H9 (cell line): ENCODE measurements at regions not wholly inside any gene's neighbourhood (a gene's known extent, or its start where the extent isn't known, plus 50 kb on each side); places are given as distances from the start of the nearest gene placed in this dataset.

ENCODE experiments used
- DNase-seq: peaks from one replicate; pipeline ENCODE4 v3.0.0-alpha.2; 2017
- H2AFZ ChIP-seq: one replicate; pipeline ENCODE4 v1.6.1; 2013; ENCODE audit warnings: mild to moderate bottlenecking, low read length, control low read depth, moderate library complexity
- H2AK5ac ChIP-seq: 2 replicates; pipeline ENCODE4 v1.6.1; 2013; ENCODE audit warnings: low read length, control low read depth, mixed read lengths; ENCODE audit not compliant: insufficient read length
- H2BK120ac ChIP-seq: one replicate; pipeline ENCODE4 v1.6.1; 2013; ENCODE audit warnings: low read depth, mild to moderate bottlenecking, low read length, control low read depth, inconsistent platforms; ENCODE audit not compliant: poor library complexity, severe bottlenecking
- H2BK12ac ChIP-seq: 2 replicates; pipeline ENCODE4 v1.6.1; 2013; ENCODE audit warnings: low read length, control low read depth, mixed read lengths, low read depth; ENCODE audit not compliant: insufficient read length
- H2BK15ac ChIP-seq: 2 replicates; pipeline ENCODE4 v1.6.1; 2013; ENCODE audit warnings: low read depth, low read length, control low read depth
- H2BK20ac ChIP-seq: one replicate; pipeline ENCODE4 v1.6.1; 2013; ENCODE audit warnings: low read depth, mild to moderate bottlenecking, low read length, control low read depth, inconsistent platforms; ENCODE audit not compliant: poor library complexity, severe bottlenecking
- H2BK5ac ChIP-seq: 2 replicates; pipeline ENCODE4 v1.6.1; 2013; ENCODE audit warnings: low read length, control low read depth, mixed read lengths; ENCODE audit not compliant: insufficient read length
- H3K14ac ChIP-seq: 2 replicates; pipeline ENCODE4 v1.6.1; 2013; ENCODE audit warnings: low read length, control low read depth; ENCODE audit not compliant: insufficient read depth
- H3K18ac ChIP-seq: 2 replicates; pipeline ENCODE4 v1.6.1; 2013; ENCODE audit warnings: low read depth, mild to moderate bottlenecking, mixed read lengths, low read length, control low read depth; ENCODE audit not compliant: insufficient read length
- H3K23ac ChIP-seq: 2 replicates; pipeline ENCODE4 v1.6.1; 2013; ENCODE audit warnings: low read length, control low read depth, mixed read lengths, low read depth; ENCODE audit not compliant: insufficient read length
- H3K23me2 ChIP-seq: 2 replicates; pipeline ENCODE4 v1.6.1; 2013; ENCODE audit warnings: low read depth, mild to moderate bottlenecking, mixed read lengths, low read length, control low read depth; ENCODE audit not compliant: insufficient read length, poor library complexity, severe bottlenecking
- H3K27ac ChIP-seq: 2 replicates; pipeline ENCODE4 v1.5.1; 2013; ENCODE audit warnings: low read length, control low read depth, mixed read lengths, low read depth; ENCODE audit not compliant: insufficient read length
- H3K27me3 ChIP-seq: 2 replicates; pipeline ENCODE4 v1.6.1; 2013; ENCODE audit warnings: low read length, control low read depth, inconsistent platforms; ENCODE audit not compliant: insufficient read depth
- H3K4ac ChIP-seq: 2 replicates; pipeline ENCODE4 v1.6.1; 2013; ENCODE audit warnings: low read depth, mild to moderate bottlenecking, control low read depth, inconsistent platforms, low read length, moderate library complexity
- H3K4me1 ChIP-seq: 2 replicates; pipeline ENCODE4 v1.6.1; 2013; ENCODE audit warnings: low read length, control low read depth, inconsistent platforms; ENCODE audit not compliant: insufficient read depth
- H3K4me2 ChIP-seq: 2 replicates; pipeline ENCODE4 v1.6.1; 2013; ENCODE audit warnings: low read length, control low read depth, mixed read lengths; ENCODE audit not compliant: insufficient read length, insufficient read depth
- H3K56ac ChIP-seq: 2 replicates; pipeline ENCODE4 v1.6.1; 2013; ENCODE audit warnings: low read depth, mild to moderate bottlenecking, mixed read lengths, low read length, control low read depth; ENCODE audit not compliant: insufficient read length
- H3K79me1 ChIP-seq: 2 replicates; pipeline ENCODE4 v1.6.1; 2013; ENCODE audit warnings: low read depth, mild to moderate bottlenecking, moderate library complexity, low read length, control low read depth, inconsistent platforms; ENCODE audit not compliant: insufficient read depth, poor library complexity, severe bottlenecking
- H3K79me2 ChIP-seq: 2 replicates; pipeline ENCODE4 v1.6.1; 2013; ENCODE audit warnings: low read length, control low read depth, inconsistent platforms; ENCODE audit not compliant: insufficient read depth
- H3K9ac ChIP-seq: 2 replicates; pipeline ENCODE4 v1.6.1; 2013; ENCODE audit warnings: low read length, control low read depth, mixed read lengths; ENCODE audit not compliant: insufficient read length; ENCODE audit errors: extremely low read depth
- H3K9me3 ChIP-seq: one replicate; pipeline ENCODE4 v1.6.1; 2013; ENCODE audit warnings: low read depth, low read length, inconsistent platforms; ENCODE audit not compliant: control insufficient read depth
- H3T11ph ChIP-seq: one replicate; pipeline ENCODE4 v1.6.1; 2013; ENCODE audit warnings: mild to moderate bottlenecking, low read length, control low read depth, inconsistent platforms
- H4K20me1 ChIP-seq: one replicate; pipeline ENCODE4 v1.6.1; 2013; ENCODE audit not compliant: control insufficient read depth, insufficient read length, insufficient read depth
- H4K5ac ChIP-seq: 2 replicates; pipeline ENCODE4 v1.6.1; 2013; ENCODE audit warnings: low read depth, mild to moderate bottlenecking, mixed read lengths, low read length, control low read depth; ENCODE audit not compliant: insufficient read length
- H4K8ac ChIP-seq: replicated peaks from 2 replicates; pipeline ENCODE4 v1.6.1; 2013; ENCODE audit warnings: low read length, control low read depth, mixed read lengths, low read depth; ENCODE audit not compliant: insufficient read length
- H4K91ac ChIP-seq: 2 replicates; pipeline ENCODE4 v1.6.1; 2013; ENCODE audit warnings: low read depth, mild to moderate bottlenecking, moderate library complexity, mixed read lengths, low read length, control low read depth; ENCODE audit not compliant: insufficient read length
- H3K27ac Mint-ChIP-seq, 3 experiments: 2 replicates in 2 of 3; 3 replicates in 1 of 3; pipeline ENCODE4 v1.8.0; 2020 to 2021; ENCODE audit warnings: mixed read lengths in 3 of 3, mild to moderate bottlenecking in 1 of 3, moderate library complexity in 1 of 3
- H3K27me3 Mint-ChIP-seq: 2 replicates; pipeline ENCODE4 v1.8.0; 2021; ENCODE audit warnings: low read depth, mild to moderate bottlenecking, moderate library complexity, mixed read lengths
- H3K36me3 Mint-ChIP-seq, 3 experiments: 2 replicates in 2 of 3; 3 replicates in 1 of 3; pipeline ENCODE4 v1.8.0; 2020 to 2021; ENCODE audit warnings: low read depth in 3 of 3, mixed read lengths in 3 of 3; ENCODE audit not compliant: insufficient read depth in 1 of 3
- H3K4me1 Mint-ChIP-seq, 2 experiments: 2 replicates each; pipeline ENCODE4 v1.8.0; 2020; ENCODE audit warnings: mixed read lengths in 2 of 2
- H3K4me3 Mint-ChIP-seq, 2 experiments: 2 replicates in 1 of 2; 3 replicates in 1 of 2; pipeline ENCODE4 v1.8.0; 2020 to 2021; ENCODE audit warnings: mild to moderate bottlenecking in 2 of 2, mixed read lengths in 2 of 2, moderate library complexity in 1 of 2
- H3K9me3 Mint-ChIP-seq, 2 experiments: 2 replicates in 1 of 2; 3 replicates in 1 of 2; pipeline ENCODE4 v1.8.0; 2020; ENCODE audit warnings: mild to moderate bottlenecking in 2 of 2, mixed read lengths in 2 of 2, moderate library complexity in 1 of 2
- CTCF ChIP-seq: fragments of 200-600 bp; sonication (generic); conservative IDR thresholded peaks from 3 replicates; pipeline ENCODE4 v1.8.0; 2021; ENCODE audit warnings: antibody characterized with exemption, mild to moderate bottlenecking
- WGBS: extraction: QIAGEN DNeasy Blood & Tissue Kit; methylation state at CpG from one replicate; pipeline ENCODE4 v1.1.7; 2013; ENCODE audit warnings: missing lambda C conversion rate, low lambda C conversion rate, mixed read lengths; ENCODE audit not compliant: insufficient read length; ENCODE audit errors: extremely low coverage; 5-methylcytosine and 5-hydroxymethylcytosine counted together

GRCh38 chr12:25051171-25051570, 102.3 kb upstream of the BCAT1 start:
- no CpG with 5 or more reads among the region's 6 CpGs for WGBS
- Histone ChIP-seq H4K91ac (no peak overlapping the region), H3K4me1 (peaks cover 4% of the 10 kb centered on the region; the same call in 1 of the 2 replicates), H2BK12ac (no peak overlapping the region), H4K20me1 (no peaks in the 10 kb centered on the region), H3K27ac (no peak overlapping the region), H3K27me3 (no peaks in the 10 kb centered on the region), H3K56ac (no peak overlapping the region), H4K8ac (no peak overlapping the region), H3K23me2 (no peaks in the 10 kb centered on the region), H3K9ac (no peak overlapping the region), H3K4me2 (no peak overlapping the region), H3K14ac (no peak overlapping the region), H3K79me2 (no peaks in the 10 kb centered on the region), H3K18ac (no peak overlapping the region), H4K5ac (no peak overlapping the region), H2BK15ac (no peak overlapping the region), H2AFZ (peak overlapping the region; percentile 78), H3K23ac (no peak overlapping the region), H2BK20ac (no peak overlapping the region), H3T11ph (no peak overlapping the region), H3K79me1 (no peaks in the 10 kb centered on the region), H3K9me3 (no peaks in the 10 kb centered on the region), H2BK5ac (no peak overlapping the region), H2BK120ac (no peak overlapping the region), H2AK5ac (no peak overlapping the region), H3K4ac (no peak overlapping the region)
- Mint-ChIP-seq H3K27me3 (no peaks in the 10 kb centered on the region; the same call in 1 of the 2 replicates), H3K36me3 (peaks cover 7 to 14% (median 10%) of the 10 kb centered on the region in 3 experiments), H3K9me3 (peaks cover 16 to 18% of the 10 kb centered on the region in 2 experiments), H3K27ac (no peak overlapping the region), H3K4me1 (peaks cover 9 to 13% of the 10 kb centered on the region in 2 experiments), H3K4me3 (no peak overlapping the region)
- no peak for DNase-seq
- TF ChIP-seq CTCF, result no peak
